Left lobe of liver (tissue), 2 donors: ENCODE measurements at regions not wholly inside any gene's neighbourhood (a gene's known extent, or its start where the extent isn't known, plus 50 kb on each side); places are given as distances from the start of the nearest gene placed in this dataset.
"Not testable (repeated sequence)": the region's sequence is repeated elsewhere in the genome, so short reads cannot be mapped to it uniquely, and the experiment has no call there.

Source experiments
- ATAC-seq: fragments of 200-7000 bp; cut with Tn5 transposase; one replicate; pipeline ENCODE4 v1.9.1; 2020; ENCODE audit warnings: mild to moderate bottlenecking, moderate library complexity
- DNase-seq: peaks from one replicate; pipeline ENCODE4 v3.0.0-alpha.2; 2020; ENCODE audit warnings: low spot score
- donor health status: DM: no; HTN: no; CAD: no; lungs with moderate emphysema.
- donor health status: DM: no; HTN: yes; CAD: no.

- ATAC-seq = peak; percentile 51
- DNase-seq = peak; percentile 43
These were observed 1378.6 kb upstream of the DEFB115 start for GRCh38 chr20:29878777-29879442.

DNA sequence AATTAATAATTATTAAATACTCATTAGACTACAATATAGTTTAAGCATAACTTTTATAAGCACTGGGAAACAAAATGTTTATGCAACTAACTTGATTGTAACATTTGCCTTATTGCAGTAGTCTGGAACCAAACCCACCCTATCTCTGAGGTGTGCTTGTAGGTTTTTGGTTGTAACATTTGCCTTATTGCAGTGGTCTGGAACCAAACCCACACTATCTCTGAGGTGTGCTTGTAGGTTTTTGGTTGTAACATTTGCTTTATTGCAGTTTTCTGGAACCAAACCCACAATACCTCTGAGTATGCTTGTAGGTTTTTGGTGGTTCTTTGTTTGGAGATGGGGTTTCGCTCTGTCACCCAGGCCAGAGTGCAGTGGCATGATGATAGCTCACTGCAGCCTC is 1376.4 kb upstream of the DEFB115 start:
- not testable (repeated sequence) for ATAC-seq, DNase-seq

GRCh38 chr20:29883514-29884219 is 1373.8 kb upstream of the DEFB115 start:
- not testable (repeated sequence) for DNase-seq
- ATAC-seq = peak; percentile 29

DNA sequence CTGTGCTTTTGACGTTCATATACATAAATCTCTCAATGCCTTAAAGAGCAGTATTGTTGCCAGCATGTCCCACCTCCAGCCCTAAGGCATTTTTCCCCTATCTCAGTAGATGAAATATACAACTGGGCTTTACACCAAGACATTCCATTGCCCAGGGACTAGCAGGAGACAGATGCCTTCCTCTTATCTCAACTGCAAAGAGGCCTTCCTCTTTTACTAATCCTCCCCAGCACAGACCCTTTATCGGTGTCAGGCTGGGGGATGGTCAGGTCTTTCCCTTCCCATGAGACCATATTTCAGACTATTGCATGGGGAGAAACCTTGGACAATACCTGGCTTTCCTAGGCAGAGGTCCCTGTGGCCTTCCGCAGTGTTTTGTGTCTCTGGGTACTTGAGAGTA is 1373.1 kb upstream of the DEFB115 start:
- not testable (repeated sequence) for ATAC-seq, DNase-seq

DNA sequence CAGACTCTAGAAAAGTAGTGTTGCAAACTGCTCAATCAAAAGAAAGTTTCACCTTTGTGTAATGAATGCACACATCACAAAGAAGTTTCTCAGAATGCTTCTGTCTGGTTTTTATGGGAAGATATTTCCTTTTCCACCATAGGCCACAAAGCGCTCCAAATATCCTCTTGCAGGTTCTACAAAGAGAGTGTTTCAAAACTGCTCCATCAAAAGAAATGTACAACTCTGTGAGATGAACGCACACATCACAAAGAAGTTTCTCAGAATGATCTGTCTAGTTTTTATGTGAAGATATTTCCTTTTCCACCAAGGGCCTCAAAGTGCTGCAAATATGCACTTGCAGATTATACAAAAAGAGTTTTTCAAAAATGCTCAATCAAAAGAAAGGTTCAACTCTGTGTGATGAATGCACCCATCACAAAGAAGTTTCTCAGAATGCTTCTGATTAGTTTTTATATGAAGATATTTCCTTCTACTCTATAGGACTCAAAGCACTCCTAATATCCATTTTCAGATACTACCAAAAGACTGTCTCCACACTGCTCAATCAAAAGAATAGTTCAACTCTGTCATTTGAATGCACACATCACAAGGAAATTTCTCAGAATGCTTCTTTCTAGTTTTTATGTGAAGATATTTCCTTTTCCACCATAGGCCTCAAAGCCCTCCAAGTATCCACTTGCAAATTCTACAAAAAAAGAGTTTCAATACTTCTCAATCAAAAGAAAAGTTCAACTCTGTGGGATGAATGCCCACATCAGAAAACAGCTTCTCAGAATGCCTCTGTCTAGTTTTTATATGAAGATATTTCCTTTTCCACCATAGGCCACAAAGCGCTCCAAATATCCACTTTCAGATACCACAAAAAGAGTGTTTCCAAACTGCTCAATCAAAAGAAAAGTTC is 1371.9 kb upstream of the DEFB115 start:
- DNase-seq, ATAC-seq: not testable (repeated sequence)

DNA sequence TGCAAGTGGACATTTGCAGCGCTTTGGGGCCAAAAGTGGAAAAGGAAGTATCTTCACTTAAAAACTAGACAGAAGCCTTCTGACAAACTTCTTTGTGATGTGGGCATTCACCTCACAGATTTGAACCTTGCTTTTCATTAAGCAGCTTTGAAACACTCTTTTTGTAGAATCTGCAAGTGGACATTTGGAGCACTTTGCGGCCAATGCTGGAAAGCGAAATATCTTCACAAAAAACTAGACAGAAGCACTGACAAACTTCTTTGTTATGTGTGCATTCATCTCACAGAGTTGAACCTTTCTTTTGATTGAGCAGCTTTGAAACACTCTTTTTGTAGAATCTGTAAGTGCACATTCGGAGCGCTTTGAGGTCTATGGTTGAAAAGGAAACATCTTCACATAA is 1365.9 kb upstream of the DEFB115 start:
- not testable (repeated sequence) for ATAC-seq, DNase-seq
